Esophagus squamous epithelium (tissue), 4 donors: ENCODE measurements at regions not wholly inside any gene's neighbourhood (a gene's known extent, or its start where the extent isn't known, plus 50 kb on each side); places are given as distances from the start of the nearest gene placed in this dataset.

Experiments used
- POLR2A ChIP-seq, 4 donors: fragments of 450-650 bp; IDR thresholded peaks; one replicate each; pipeline ENCODE4 v1.6.1; 2017; ENCODE audit warnings: antibody characterized with exemption in 4 of 4, mild to moderate bottlenecking in 4 of 4, moderate library complexity in 3 of 4
- TF ChIP-seq, protein P1 (sequence below), 6 experiments: fragments of 450-650 bp in 4 of 6; fragments of 200-600 bp in 2 of 6; sonication (generic) in 2 of 6; IDR thresholded peaks; one replicate each; pipeline ENCODE4 v1.5.1; 2016 to 2019; ENCODE audit warnings: antibody characterized with exemption in 6 of 6, mild to moderate bottlenecking in 4 of 6, moderate library complexity in 4 of 6

DNA sequence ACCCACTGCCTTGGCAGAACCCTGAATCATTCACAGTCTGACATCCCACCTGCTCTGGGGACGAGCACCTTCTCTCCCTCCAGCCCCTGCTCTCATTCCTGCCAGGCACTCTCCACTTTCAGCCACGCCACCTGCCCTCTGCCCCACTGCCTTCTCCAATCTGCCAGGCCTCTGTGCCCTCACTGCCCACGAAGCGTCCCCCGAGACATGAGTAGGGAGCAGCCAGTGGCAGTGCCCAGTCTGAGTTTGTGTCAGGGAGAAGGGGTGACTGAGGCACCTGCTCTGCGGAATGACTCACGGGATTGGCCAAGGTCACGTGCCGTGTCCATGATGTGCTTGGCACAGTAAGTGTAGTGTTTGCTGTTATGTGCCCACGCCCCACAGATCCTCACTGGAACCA is 215.2 kb upstream of the PPP2R2D start:
- TF ChIP-seq, protein P1, sequence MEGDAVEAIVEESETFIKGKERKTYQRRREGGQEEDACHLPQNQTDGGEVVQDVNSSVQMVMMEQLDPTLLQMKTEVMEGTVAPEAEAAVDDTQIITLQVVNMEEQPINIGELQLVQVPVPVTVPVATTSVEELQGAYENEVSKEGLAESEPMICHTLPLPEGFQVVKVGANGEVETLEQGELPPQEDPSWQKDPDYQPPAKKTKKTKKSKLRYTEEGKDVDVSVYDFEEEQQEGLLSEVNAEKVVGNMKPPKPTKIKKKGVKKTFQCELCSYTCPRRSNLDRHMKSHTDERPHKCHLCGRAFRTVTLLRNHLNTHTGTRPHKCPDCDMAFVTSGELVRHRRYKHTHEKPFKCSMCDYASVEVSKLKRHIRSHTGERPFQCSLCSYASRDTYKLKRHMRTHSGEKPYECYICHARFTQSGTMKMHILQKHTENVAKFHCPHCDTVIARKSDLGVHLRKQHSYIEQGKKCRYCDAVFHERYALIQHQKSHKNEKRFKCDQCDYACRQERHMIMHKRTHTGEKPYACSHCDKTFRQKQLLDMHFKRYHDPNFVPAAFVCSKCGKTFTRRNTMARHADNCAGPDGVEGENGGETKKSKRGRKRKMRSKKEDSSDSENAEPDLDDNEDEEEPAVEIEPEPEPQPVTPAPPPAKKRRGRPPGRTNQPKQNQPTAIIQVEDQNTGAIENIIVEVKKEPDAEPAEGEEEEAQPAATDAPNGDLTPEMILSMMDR (IDR thresholded peaks at IDR 0.05) = no peak
- TF ChIP-seq POLR2A (IDR thresholded peaks at IDR 0.05) = no peak
